Chondrocyte (in vitro differentiated cells): ENCODE measurements at regions not wholly inside any gene's neighbourhood (a gene's known extent, or its start where the extent isn't known, plus 50 kb on each side); places are given as distances from the start of the nearest gene placed in this dataset.

Experiments
- DNase-seq: peaks from one replicate; pipeline ENCODE4 v3.0.0; 2021; ENCODE audit warnings: mixed read lengths, low spot score
- H3K27ac Mint-ChIP-seq: one replicate; pipeline ENCODE4 v1.8.0; 2021; ENCODE audit warnings: mild to moderate bottlenecking, moderate library complexity, mixed read lengths; ENCODE audit not compliant: unreplicated experiment
- H3K27me3 Mint-ChIP-seq: 2 replicates; pipeline ENCODE4 v1.8.0; 2021; ENCODE audit warnings: low read depth, mixed read lengths
- H3K36me3 Mint-ChIP-seq: 2 replicates; pipeline ENCODE4 v1.8.0; 2021; ENCODE audit warnings: low read depth, mixed read lengths
- H3K4me1 Mint-ChIP-seq: 2 replicates; pipeline ENCODE4 v1.8.0; 2021; ENCODE audit warnings: low read depth, mild to moderate bottlenecking, mixed read lengths
- H3K4me3 Mint-ChIP-seq: one replicate; pipeline ENCODE4 v1.8.0; 2021; ENCODE audit warnings: mild to moderate bottlenecking, moderate library complexity, mixed read lengths; ENCODE audit not compliant: unreplicated experiment
- H3K9me3 Mint-ChIP-seq: 2 replicates; pipeline ENCODE4 v1.8.0; 2021; ENCODE audit warnings: low read depth, mixed read lengths
- CTCF ChIP-seq: fragments of 200-600 bp; sonication (generic); IDR thresholded peaks from 2 replicates; pipeline ENCODE4 v1.5.0; 2021; ENCODE audit warnings: antibody characterized with exemption, mild to moderate bottlenecking, moderate library complexity

DNA sequence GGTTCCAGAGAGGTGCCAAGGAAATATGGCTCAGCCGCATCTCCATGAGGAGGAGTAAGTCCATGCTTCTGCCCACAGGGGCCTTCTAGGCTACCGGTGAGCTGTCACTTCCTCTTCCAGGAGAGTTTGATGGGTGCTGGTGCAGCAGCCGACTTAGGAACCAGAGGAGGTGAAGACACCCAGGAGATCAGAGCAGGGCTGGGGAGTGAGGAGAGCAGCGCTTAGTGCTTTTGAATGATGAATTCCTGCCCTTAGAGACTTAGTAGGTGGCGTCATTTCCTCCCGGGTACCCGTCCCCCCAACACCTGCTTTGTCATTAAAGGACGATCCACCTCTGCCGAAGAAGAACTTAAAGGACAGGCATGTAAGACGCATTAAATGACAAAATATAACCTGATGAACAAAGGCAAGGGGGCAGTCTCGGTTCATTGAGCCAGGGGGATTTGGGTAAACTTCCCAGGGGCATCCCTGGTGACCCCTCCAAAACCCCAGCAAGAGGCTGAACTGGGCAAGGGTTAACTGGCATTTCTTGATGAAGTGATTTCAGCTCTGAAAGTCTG, 67.6 kb downstream of the HES1 start:
- H3K27me3 Mint-ChIP-seq = peaks cover 60% of the 10 kb centered on the region
- no peaks in the 10 kb centered on the region for H3K36me3 Mint-ChIP-seq
- no peak for DNase-seq
- H3K9me3 Mint-ChIP-seq = no peaks in the 10 kb centered on the region
- no peak for TF ChIP-seq CTCF
- no peak overlapping the region for H3K27ac Mint-ChIP-seq
- peaks cover 14% of the 10 kb centered on the region for H3K4me1 Mint-ChIP-seq
- H3K4me3 Mint-ChIP-seq = peak overlapping the region; percentile 55

GRCh38 chr3:194204042-194204987, 68.4 kb downstream of the HES1 start:
- H3K27ac Mint-ChIP-seq = no peak overlapping the region
- DNase-seq = no peak
- H3K4me1 Mint-ChIP-seq = peaks cover 14% of the 10 kb centered on the region
- TF ChIP-seq CTCF = peak; percentile 21
- H3K4me3 Mint-ChIP-seq = peak overlapping the region; percentile 55
- H3K9me3 Mint-ChIP-seq = no peaks in the 10 kb centered on the region
- peaks cover 53% of the 10 kb centered on the region for H3K27me3 Mint-ChIP-seq
- H3K36me3 Mint-ChIP-seq = no peaks in the 10 kb centered on the region

- no peak for DNase-seq
- Mint-ChIP-seq H3K36me3 (no peaks in the 10 kb centered on the region), H3K4me3 (no peak overlapping the region), H3K27ac (no peak overlapping the region), H3K27me3 (peaks cover 45% of the 10 kb centered on the region), H3K4me1 (peaks cover 8% of the 10 kb centered on the region), H3K9me3 (no peaks in the 10 kb centered on the region)
- TF ChIP-seq CTCF = no peak
Observed at GRCh38 chr3:194205675-194206133, 69.8 kb downstream of the HES1 start.

DNA sequence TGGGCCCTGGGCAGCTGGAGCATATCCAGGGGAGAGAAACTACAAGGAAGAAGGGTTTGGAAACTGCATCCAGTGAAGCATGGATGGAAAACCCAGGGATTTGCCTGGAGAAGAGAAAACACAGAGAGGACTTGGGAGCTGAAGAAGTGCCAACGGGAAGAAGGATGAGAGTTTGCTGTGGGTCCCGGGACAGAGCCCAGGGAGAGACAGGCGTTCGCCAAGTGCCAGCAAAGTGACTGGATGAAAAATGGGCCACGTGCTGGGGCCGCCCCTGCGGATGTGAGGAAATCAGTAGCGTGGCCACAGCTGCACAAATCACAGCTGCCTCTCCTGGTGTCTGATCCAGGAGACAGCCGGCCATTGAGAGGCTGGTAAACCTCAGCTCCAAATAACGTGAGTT, 70.4 kb downstream of the HES1 start:
- Mint-ChIP-seq H3K9me3 (no peaks in the 10 kb centered on the region), H3K4me1 (peaks cover 6% of the 10 kb centered on the region), H3K27ac (no peak overlapping the region), H3K4me3 (no peak overlapping the region), H3K27me3 (peaks cover 42% of the 10 kb centered on the region), H3K36me3 (no peaks in the 10 kb centered on the region)
- no peak for TF ChIP-seq CTCF
- DNase-seq = no peak

- Mint-ChIP-seq H3K4me1 (peaks cover 2% of the 10 kb centered on the region), H3K27ac (no peak overlapping the region), H3K9me3 (no peaks in the 10 kb centered on the region), H3K4me3 (no peak overlapping the region), H3K27me3 (peaks cover 34% of the 10 kb centered on the region), H3K36me3 (no peaks in the 10 kb centered on the region)
- DNase-seq = no peak
- no peak for TF ChIP-seq CTCF
Observed at GRCh38 chr3:194208709-194209108, 72.8 kb downstream of the HES1 start.
